ENCODE measurements at regions not wholly inside any gene's neighbourhood (a gene's known extent, or its start where the extent isn't known, plus 50 kb on each side); places are given as distances from the start of the nearest gene placed in this dataset.

- no peak for DNase-seq (ENCODE audit: low read depth)
- TF ChIP-seq, protein P1, sequence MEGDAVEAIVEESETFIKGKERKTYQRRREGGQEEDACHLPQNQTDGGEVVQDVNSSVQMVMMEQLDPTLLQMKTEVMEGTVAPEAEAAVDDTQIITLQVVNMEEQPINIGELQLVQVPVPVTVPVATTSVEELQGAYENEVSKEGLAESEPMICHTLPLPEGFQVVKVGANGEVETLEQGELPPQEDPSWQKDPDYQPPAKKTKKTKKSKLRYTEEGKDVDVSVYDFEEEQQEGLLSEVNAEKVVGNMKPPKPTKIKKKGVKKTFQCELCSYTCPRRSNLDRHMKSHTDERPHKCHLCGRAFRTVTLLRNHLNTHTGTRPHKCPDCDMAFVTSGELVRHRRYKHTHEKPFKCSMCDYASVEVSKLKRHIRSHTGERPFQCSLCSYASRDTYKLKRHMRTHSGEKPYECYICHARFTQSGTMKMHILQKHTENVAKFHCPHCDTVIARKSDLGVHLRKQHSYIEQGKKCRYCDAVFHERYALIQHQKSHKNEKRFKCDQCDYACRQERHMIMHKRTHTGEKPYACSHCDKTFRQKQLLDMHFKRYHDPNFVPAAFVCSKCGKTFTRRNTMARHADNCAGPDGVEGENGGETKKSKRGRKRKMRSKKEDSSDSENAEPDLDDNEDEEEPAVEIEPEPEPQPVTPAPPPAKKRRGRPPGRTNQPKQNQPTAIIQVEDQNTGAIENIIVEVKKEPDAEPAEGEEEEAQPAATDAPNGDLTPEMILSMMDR (IDR thresholded peaks at IDR 0.05; ENCODE audit: control insufficient read depth, insufficient read depth, low read depth, low read length, missing control alignments) = no peak
- H3K4me3 ChIP-seq (ENCODE audit: control insufficient read depth, low read depth, low read length) = no peak overlapping the region
These were observed 74.0 kb upstream of the TRPC7 start for GRCh38 chr5:136439367-136439766.

GRCh38 chr5:136435946-136436543 is 70.7 kb upstream of the TRPC7 start:
- TF ChIP-seq, protein P1 (IDR thresholded peaks at IDR 0.05; ENCODE audit: control insufficient read depth, insufficient read depth, low read depth, low read length, missing control alignments) = no peak
- no peak for DNase-seq (ENCODE audit: low read depth)

DNA sequence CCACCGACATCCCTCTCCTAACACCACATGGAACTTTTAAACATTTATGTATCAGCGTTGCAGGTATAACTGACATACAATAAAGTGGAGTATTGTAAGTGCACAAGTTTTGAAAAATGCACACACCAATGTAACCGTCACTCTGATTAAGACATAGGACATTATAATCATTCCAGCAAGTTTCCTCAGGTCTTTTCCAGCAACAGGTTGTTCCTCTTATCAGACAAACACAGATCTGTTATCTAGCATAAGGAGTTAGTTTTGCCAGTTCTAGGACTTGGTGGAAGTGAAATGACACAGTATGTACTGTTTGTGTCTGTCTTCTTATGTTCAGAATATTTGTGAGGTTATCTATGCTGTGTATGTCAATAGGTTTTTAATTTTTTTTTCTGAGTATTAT is 69.5 kb upstream of the TRPC7 start:
- DNase-seq (ENCODE audit: low read depth) = no peak
- TF ChIP-seq, protein P1 (IDR thresholded peaks at IDR 0.05; ENCODE audit: control insufficient read depth, insufficient read depth, low read depth, low read length, missing control alignments) = no peak
- H3K4me3 ChIP-seq (ENCODE audit: control insufficient read depth, low read depth, low read length) = no peak overlapping the region

More at GRCh38 chr5:136435946-136436543, 70.7 kb upstream of the TRPC7 start:
- H3K4me3 ChIP-seq (ENCODE audit: control insufficient read depth, low read depth, low read length) = no peak overlapping the region

DNA sequence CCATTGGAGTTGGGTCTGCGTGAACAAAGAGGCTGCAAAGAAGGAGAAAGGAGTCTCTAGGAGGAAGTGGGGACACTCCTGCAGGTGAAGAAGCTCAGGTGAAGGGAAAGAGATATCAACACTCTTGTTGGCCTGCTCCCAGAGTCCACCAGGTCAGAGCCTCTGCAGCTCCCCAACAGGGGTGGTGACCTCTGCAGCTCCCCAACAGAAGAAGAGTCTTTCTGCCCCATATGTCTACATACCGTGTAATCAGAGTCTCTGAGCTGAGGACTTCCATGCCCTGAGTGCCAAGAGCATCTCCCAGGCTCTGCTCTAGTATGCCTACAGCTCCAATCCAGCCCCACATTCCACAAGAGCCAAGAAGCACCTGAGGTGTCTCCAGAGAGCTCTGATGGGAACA is 67.4 kb upstream of the TRPC7 start:
- TF ChIP-seq, protein P1 (IDR thresholded peaks at IDR 0.05; ENCODE audit: control insufficient read depth, insufficient read depth, low read depth, low read length, missing control alignments) = no peak
- no peak for DNase-seq (ENCODE audit: low read depth)
- H3K4me3 ChIP-seq (ENCODE audit: control insufficient read depth, low read depth, low read length) = no peak overlapping the region

- TF ChIP-seq, protein P1 (IDR thresholded peaks at IDR 0.05; ENCODE audit: control insufficient read depth, insufficient read depth, low read depth, low read length, missing control alignments) = no peak
- H3K4me3 ChIP-seq (ENCODE audit: control insufficient read depth, low read depth, low read length) = no peak overlapping the region
- no peak for DNase-seq (ENCODE audit: low read depth)
These were observed 64.7 kb upstream of the TRPC7 start for GRCh38 chr5:136430081-136430480.

- TF ChIP-seq, protein P1 (IDR thresholded peaks at IDR 0.05; ENCODE audit: control insufficient read depth, insufficient read depth, low read depth, low read length, missing control alignments) = no peak
- no peak overlapping the region for H3K4me3 ChIP-seq (ENCODE audit: control insufficient read depth, low read depth, low read length)
- DNase-seq (ENCODE audit: low read depth) = no peak
These were observed 62.1 kb upstream of the TRPC7 start for GRCh38 chr5:136427426-136427825.
